ENCODE measurements at regions not wholly inside any gene's neighbourhood (a gene's known extent, or its start where the extent isn't known, plus 50 kb on each side); places are given as distances from the start of the nearest gene placed in this dataset.
"Not testable (repeated sequence)": the region's sequence is repeated elsewhere in the genome, so short reads cannot be mapped to it uniquely, and the experiment has no call there.

DNA sequence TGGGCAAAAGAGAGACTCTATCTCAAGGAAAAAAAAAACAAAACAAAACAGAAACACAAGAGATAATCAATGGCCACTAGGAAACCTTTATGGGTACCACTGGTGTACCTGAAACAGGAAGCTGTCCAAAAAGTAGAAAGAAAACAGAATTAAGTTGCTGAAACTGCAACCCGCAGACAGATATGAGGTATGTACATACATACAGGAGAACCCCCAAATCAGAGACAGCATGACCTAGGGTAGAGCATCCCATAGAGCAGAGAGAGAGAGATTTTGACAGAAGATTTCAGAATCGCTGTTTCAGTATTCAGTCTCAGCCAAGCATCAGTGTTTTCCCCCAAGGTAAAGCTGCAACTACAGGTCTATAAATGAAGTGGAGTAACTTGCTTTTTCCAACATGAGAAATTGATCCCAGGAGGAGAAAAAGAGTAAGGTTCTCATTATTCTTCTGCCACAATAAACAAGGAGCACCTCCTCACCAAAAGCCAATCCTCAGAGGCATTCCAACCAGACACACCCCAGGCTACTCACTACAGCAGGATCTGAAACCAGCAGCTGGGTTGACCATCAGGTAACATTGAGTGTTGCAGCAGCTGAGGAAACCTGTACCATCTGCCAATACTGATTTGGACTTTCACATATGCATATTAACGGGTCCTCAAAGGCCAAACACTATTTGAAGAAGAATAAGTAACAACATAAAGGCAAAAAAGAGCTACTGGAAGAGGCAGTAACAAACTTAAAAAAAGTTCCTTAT, 630.0 kb downstream of the TAF11L14 start:
- no peak for DNase-seq

DNA sequence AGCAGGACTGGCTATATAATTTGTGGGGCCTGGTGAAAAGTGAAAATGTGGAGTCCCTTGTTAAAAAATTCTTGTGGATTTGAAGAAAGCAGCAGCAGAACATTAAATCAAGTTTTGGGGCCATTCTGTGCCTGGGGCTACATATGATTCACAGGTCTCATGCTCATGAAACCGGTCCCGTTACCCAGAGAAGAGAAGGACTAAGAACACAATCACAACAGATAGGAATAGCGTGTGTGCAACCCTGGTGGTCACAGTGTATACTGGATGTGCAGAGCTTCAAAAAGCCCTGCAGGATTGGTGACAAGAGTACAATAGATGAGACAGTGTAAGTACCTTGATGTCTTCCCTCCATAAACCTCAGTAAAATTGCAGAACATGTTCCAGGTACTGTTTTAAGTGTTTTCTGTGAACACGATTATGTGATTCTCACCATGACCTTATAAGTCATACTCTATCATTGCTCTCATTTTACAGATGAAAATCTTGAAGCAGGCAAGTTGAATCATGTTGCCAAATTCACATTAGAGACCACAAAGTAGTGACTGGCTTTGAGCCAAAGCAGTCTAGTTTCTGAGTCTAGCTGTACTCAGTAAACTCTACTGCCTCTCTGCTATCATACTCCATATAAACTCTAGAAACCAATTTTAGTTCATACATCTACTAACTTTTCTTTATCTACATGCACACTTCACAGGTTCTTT, 636.5 kb downstream of the TAF11L14 start:
- no peak for DNase-seq

DNA sequence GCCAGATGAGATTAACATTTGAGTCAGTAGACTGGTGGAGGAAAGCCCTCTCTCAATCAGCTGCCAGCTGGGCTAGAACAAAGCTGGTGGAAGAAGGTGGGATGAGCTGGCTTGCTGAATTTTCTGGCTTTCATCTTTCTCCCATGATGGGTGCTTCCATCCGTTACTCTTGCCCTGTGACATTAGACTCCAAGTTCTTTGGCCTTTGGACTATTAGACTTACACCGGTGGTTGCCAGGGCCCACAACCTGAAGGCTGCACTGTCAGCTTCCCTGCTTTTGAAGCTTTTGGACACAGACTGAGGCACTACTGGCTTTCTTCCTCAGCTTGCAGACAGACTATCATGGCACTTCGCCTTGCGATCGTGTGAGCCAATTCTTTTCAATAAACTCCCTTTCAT, 642.7 kb downstream of the TAF11L14 start:
- no peak for DNase-seq

DNA sequence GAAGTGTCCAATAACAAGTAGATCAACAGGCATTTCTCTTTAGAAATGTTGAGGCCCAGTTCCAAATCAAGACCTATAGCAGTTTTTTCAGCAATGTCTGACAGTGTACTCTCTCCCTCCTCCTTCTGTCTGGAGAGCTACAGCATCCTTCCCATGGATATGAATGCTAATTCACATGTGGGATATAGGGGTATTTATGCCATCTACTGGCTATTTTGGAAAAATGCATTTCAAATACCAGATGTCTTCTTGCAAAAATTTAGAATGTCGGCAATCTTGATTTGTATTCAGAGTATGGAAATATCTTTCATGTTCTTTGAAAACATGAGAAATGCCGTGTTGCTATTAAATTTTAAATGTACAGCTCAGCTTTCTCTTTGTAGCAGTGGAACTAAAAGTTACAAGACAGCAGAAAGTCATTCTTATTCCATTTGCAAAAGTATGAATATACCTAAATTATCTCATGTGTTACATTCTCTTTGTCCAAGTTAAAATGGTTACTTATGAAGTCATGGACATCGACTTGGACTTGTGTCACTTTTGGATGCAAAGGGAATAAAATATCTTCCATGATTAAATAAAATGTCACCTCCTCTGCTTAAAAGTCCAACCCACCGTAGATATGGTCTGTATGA, 647.8 kb downstream of the TAF11L14 start:
- peak; percentile 29 to 52 for DNase-seq

DNA sequence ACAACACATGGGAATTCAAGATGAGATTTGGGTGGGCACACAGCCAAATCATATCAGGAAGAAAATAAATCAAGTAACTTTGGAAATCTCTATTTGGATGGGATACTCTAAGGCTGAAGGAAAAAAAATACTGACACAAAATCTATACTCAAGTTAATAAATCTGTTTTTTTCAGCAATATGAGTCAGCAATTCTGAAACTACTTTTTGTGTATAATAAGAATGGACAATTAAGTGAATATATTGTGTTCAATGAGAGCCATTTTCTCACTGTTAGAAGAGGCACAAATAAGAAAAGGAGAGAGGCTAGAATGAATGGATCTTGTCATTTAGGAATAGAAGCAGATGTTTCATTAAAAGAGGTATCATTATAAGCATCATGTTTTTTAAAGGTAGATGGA, 651.0 kb downstream of the TAF11L14 start:
- no peak for DNase-seq

DNA sequence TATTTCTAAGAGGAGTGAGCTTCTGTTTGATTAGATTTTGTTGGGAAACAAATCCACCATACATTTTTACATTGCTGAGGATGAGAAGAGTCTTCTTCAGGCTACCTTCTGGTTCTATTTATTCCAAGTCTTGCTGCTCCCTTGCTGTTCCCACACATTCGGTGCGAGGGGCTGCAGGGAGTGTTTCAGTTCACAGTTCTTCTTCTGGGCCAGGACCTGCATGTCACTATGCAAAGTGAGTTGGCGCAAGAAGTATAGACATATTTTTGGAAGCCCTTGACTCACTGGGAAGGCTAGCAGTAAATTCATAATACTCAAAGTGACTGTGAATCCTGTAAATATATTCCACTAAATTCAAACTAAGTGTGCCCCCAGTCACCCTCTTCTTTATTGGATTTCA, 657.9 kb downstream of the TAF11L14 start:
- no peak for DNase-seq

DNA sequence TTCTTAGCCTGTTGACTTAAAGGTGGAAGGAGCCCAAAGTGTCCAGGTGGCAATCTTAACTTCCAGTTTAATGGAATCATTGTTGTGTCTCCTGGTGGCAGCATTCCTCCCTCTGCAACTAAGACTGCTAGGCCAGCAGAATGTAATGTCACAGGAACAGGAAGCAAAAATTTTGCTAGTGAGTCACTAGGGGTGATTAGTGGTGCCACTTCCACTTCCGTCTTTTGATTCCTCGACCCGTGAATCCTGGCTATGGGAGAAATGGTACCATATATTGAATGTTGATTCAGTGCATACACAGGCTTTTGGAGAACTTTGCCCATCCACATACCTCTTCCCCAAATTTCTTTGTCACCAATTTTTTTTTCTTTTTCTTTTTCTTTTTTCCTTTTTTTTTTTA, 661.4 kb downstream of the TAF11L14 start:
- not testable (repeated sequence) for DNase-seq

DNA sequence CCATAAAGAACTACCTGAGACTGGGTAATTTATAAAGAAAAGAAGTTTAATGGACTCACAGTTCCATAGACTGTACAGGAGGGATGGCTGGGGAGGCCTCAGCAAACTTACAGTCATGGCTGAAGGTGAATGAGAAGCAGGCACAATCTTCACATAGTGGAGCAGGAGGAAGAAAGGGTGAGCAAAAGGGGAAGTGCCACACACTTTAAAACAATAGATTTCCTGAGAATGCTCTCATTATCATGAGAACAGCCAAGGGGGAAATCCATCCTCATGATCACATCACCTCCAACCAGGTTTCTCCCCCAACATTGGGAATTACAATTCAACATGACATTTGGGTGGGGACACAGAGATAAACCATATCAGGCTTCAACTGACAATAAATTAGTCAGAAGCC, 664.9 kb downstream of the TAF11L14 start:
- DNase-seq, result no peak

DNA sequence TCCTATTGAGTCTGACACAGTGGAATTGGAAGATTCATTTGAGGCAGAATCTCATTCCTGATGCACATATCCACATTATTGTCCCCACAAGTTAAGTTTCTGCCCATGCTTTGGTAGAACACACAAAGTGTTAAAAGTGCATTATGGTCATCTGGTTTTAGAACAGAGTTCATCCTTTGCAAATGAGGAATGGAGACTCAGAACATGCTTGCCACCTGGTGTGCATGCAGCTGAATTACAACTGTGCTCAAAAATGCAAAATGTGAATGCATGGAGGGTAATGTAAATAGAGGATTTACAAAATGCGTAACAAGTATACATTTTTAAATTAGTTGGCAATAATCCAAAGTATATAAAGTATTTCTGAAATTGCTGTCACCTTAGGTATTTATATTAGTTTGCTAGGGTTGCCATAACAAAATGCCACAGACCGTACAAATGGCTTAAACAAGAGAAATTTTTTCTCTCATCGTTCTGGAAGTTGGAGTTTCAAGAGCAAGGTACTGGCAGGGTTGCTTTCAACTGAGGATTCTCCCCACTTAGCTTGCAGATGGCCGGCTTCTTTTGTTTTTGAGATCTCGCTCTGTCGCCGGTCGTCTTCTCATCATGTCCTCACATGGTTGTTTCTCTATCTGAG, 671.1 kb downstream of the TAF11L14 start:
- DNase-seq, result peak; percentile 1 to 45

DNA sequence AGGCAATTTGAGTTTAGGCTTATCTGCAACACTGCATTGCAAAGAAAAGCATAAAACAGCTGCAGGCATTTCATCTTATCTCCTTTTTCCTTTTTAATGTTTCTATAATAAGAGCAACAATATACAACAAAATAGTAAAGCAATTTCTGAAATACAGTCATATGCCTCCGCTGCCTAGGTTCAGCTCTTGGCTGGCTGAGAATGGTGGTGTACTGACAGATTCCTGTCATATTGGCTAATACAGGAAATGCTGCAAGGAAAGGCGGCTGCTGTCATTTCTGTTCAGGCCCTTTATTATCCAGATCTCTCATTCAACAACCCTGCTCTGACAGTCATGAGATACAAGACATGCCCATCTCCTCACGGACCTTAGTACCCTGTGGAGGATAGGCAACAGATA, 677.0 kb downstream of the TAF11L14 start:
- no peak for DNase-seq

DNA sequence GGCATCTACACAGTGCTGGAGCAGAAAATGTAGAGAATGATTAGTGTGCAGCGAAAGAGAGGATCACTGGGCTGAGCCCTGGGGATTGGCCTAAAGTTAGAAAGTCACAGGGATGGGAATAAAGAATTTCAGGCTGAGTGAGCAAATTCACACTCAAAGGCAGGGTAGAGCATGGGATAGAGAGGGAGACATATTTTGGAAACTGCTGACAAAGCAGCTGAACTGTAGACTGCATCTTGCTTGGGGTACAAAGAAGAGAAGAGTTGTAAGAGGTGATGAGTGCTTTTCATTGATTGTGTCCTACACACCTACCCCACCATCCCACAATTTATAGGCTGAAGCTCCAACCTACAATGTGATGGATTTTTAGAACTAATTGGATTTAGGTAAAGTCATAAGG, 677.8 kb downstream of the TAF11L14 start:
- no peak for DNase-seq

DNA sequence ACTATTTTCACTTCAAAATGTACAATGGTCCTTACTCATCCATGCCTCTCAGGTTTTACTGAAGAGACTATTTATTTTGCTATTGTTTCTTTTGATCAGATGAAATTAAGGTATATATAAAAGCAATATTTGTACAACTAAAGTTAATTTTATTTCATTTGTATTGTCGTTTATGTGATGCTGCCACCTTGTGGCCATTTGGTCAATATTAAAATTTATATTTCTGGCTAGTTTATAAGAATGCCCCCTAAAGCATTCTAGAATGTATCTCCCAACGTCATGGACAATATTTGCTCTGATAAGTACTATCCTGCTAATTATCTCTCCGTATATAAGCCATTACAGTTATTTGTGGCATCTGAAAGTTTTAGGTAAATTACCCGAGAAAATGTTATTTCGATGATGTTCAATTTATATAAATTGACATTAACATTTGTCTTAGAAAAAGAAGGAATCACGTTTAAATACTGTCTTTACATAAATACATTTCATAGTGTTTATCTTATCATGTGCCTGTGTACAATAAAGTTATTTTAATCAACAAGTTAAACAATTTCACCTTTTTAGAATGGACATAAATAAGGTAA, 680.0 kb downstream of the TAF11L14 start:
- DNase-seq, result peak; percentile 3 to 27

DNA sequence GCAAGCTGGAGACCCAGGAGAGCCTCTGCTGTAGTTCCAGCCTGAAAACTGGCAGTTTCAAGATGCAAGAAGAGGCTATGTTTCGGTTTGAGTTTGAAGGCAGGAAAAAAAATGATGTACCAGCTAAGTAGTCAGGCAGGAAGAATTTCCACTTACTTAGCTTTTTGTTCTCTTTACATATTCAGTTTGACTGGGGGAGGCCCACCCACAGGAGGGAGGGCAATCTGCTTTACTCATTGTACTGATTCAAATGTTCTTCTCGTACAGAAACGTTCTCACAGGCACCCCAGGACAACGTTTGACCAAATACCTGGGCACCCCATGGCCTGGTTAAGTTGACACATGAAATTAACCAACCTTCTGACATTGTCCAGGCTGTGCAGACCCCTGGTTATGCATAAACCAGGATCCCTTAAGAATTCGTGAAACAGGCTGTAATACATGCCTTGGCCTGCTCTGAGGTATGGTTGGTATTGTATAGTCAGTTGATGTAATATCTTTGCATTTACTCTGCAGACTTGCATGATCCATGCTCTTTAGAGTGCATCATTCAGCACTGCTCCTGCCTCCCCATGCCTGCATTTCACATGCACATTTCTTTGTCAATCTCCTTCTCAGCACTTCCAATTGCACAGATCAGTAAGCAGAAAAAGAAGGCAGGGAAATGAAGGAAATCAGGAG, 687.1 kb downstream of the TAF11L14 start:
- DNase-seq, result no peak

DNA sequence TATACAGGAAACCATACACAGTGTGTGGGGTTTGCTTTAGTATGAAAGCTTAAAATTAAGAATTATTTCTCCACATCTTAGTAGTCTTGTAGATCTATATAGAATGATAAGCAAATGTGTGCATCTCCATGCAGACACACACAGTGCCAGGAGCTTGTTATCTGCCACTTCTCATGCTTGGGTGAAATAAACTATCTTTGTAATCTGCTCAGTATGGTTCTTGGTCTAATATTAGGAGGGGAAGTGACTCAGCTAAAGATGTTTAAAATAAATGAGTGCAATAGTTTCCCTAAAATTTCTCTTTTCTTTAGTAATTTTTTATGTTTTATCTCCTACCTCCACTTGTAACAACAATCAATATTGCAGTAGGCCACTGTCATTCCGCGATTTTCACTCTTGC, 689.6 kb downstream of the TAF11L14 start:
- no peak for DNase-seq

DNA sequence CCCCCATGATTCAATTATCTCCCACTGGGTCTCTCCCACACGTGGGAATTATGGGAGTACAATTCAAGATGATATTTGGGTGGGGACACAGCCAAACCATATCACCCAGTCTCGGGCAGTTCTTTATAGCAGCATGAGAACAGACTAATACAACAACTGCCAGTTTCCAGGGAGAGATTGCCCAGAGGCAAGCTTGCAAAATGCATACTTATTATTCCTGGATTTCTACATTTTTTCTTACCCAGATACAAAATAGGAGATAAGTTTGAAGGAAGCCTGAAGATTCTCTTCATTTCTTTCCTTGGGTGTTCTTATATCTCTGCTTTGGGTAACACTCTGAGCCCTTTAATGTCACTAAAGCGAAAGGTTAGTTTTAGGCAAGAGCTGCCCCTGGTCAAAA, 691.2 kb downstream of the TAF11L14 start:
- no peak for DNase-seq

DNA sequence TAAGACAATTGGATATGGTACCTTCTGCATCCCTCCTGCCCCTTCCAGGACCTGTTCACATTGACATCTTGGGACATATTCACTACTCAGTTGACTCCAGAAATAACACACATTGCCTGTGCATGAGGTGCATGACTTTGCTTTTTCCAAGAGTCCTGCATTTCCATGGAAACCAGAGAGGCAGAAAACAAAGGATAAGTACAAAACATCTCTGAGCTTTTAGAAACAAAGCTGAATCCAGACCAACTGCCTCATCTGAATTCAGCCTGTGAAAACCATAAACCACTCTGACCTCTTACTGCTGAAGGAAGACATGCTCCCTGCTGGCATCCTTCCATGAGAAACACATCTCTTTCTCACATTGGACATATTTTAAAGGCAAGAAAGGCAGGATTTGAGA, 695.1 kb downstream of the TAF11L14 start:
- DNase-seq, result no peak

DNA sequence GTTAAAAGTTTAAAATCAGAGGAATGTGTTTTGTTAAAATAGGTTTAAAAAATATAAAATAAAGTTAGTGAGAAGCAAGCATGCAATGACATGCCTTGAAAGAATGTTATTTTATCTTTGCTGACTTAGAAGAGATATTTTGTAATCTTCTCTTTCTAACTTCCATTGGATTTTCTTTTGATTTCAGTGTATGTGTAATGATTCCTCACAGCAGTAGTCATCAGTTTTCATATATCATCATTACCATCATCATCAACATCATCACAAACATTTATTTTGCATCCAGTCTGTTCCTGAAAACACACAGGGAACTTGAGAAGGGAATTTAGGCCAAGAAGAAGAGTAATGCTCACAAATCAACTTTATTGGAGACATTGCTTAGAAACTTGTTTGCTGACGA, 699.6 kb downstream of the TAF11L14 start:
- DNase-seq, result no peak

DNA sequence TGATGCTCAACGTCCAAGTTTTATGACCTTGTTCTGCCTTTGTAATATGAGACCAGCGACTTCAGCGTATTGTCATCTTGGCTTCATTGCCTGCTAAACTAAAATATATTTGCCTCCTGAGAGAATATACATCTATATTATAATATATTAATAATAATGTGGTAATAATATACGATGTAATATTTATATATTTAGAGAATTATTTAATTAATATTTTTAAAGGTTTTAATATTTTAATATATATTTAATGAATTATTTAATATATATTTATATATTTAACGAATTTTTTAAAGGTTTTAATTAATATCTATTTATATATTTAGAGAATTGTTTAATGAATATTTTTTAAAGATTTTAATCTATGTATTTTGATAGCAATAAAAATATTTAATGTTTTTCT, 700.7 kb downstream of the TAF11L14 start:
- DNase-seq, result no peak

DNA sequence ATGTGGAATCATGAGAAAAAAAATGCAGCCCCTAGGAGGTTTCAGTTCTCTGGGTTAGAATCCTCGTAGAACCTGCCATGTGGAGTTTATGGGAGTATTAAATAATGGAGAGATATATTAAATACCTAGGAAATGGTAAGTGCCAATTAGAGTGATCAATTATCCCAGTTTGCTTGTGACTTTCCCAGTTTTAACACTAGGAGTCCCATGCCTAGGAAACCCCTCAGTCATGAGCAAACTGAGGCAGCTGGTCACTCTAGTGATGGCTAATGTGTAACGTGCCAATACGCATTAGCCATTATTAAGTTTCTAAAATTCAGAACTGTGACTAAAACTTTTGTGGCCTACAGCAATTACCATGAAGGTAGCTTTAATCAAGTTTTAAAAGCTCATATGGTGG, 720.6 kb downstream of the TAF11L14 start:
- DNase-seq, result no peak

DNA sequence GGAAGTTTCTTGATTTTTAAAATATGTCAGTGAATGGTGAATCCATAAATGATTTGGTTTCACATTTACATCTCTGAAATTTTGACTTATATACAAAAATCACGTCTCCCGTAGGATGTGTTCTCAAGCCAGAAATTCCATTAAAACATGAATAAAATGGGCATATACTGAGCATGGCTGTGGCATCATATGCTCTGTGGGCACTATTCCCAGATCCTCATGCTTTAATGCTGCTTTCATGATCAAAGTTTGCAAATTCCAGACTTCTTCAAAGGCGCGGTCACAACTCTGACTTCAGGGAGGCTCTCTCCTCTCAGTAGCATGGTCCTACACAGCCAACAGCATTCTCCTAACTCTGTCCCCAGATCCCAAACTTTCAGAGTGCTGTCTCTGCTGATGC, 723.2 kb downstream of the TAF11L14 start:
- no peak for DNase-seq

DNA sequence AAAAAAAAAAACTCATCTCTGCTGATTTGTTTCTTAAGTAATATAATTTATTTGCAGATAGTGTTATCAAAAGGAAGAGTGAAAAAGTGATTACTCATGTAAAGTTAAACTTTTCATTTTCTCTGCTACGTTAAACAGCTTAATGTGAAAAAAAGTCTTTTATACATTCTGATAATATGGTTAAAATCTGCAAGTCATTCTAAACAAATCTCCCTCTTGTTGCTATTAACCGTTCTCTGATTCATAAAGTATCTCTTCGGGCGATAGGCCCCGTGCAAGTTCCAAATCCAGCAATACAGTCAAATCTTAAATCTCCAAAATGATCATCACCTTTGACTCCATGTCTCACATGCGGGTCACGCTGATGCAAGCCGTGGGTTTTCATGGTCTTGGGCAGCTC, 732.0 kb downstream of the TAF11L14 start:
- no peak for DNase-seq

DNA sequence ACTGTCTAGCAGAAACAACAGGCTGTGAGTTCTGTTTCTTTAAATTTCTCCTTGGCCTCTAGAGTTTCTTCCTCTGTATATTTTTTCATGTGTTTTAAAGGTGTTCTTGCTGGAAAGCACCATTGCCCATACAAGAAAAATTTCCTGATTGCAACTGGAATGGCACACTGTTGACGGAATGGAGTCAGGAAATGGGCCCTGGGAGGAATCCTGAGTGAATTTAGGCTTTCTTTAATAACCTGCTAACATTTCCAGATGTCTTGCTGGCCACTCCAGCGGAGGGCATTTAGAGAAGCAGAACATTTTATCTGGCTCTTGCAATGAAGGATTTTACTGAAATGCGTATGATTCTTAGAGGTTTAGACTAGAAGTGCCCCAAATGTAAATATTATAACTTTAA, 736.3 kb downstream of the TAF11L14 start:
- no peak for DNase-seq

DNA sequence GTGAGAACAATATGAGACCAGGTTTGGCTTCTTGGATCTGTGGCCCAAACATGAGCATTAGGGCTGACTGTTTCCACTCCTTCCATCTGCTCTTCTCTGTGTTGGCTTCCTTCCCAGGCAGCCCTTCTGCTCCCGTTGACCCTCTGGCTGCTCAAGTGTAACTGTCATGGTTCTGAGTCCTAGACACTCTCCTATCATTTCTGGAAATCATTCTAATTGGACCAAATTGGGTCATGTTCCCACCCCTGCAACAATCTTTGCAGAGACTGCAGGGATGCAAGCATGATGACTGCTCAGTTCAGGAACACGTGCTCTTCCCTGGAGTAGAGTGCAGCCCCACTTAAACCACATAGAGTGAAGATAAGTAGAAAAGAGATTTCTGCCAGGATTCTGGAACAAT, 741.4 kb downstream of the TAF11L14 start:
- DNase-seq, result no peak
